ENCODE measurements at regions not wholly inside any gene's neighbourhood (a gene's known extent, or its start where the extent isn't known, plus 50 kb on each side); places are given as distances from the start of the nearest gene placed in this dataset.

- Histone ChIP-seq H3K27ac (ENCODE audit: insufficient read depth, low read length, poor library complexity, severe bottlenecking) (no peak overlapping the region), H3K4me1 (ENCODE audit: control insufficient read depth, insufficient read depth, low read length, poor library complexity, severe bottlenecking) (no peaks in the 10 kb centered on the region), H3K9me3 (ENCODE audit: control insufficient read depth in 2 of 2, low read length in 2 of 2) (no peaks in the 10 kb centered on the region), H3K4me3 (ENCODE audit: low read depth, low read length) (no peak overlapping the region), H3K27me3 (ENCODE audit: control insufficient read depth, insufficient read depth, low read length) (no peaks in the 10 kb centered on the region), H3K36me3 (ENCODE audit: control insufficient read depth, insufficient read depth, low read length) (no peaks in the 10 kb centered on the region)
- peaks cover 0 to 3% (median 0%) of the 10 kb centered on the region in 7 donors for H3K9me3 Mint-ChIP-seq
- H3K4me1 Mint-ChIP-seq: no peaks in the 10 kb centered on the region
- no peak for ATAC-seq (ENCODE audit: low read depth in 2 of 2)
- no peak overlapping the region for H3K4me3 Mint-ChIP-seq
- no peak overlapping the region for H3K27ac Mint-ChIP-seq
- H3K27me3 Mint-ChIP-seq: no peaks in the 10 kb centered on the region
- H3K36me3 Mint-ChIP-seq: no peaks in the 10 kb centered on the region
- no peak for DNase-seq
Observed at GRCh38 chr2:129482626-129483025, 496.8 kb upstream of the RAB6C start.

DNA sequence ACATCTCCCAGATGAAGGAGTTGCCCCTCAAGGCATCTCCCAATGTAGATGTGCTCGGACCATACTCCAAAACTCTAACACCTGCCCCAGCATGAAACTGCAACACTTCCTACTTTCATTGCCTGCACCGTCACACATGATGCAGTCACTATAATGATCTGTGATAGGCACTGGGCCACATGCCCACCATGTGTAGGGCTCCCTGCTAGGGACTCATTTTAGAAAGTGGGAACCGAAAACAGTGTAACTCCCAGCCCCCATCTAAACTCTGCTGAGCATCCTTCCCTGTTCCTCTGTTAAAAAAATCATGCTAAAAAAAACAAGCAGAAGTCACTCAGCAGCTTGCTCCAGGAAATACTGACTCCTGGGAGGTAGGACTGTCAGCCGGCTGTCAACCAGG lies 496.1 kb upstream of the RAB6C start:
- Histone ChIP-seq H3K4me1 (ENCODE audit: control insufficient read depth, insufficient read depth, low read length, poor library complexity, severe bottlenecking) (no peaks in the 10 kb centered on the region), H3K27me3 (ENCODE audit: control insufficient read depth, insufficient read depth, low read length) (no peaks in the 10 kb centered on the region), H3K36me3 (ENCODE audit: control insufficient read depth, insufficient read depth, low read length) (no peaks in the 10 kb centered on the region), H3K4me3 (ENCODE audit: low read depth, low read length) (no peak overlapping the region), H3K27ac (ENCODE audit: insufficient read depth, low read length, poor library complexity, severe bottlenecking) (no peak overlapping the region), H3K9me3 (ENCODE audit: control insufficient read depth in 2 of 2, low read length in 2 of 2) (no peaks in the 10 kb centered on the region)
- Mint-ChIP-seq H3K9me3 (peaks cover 0 to 3% (median 2%) of the 10 kb centered on the region in 7 donors), H3K36me3 (no peaks in the 10 kb centered on the region), H3K4me3 (no peak overlapping the region), H3K27me3 (no peaks in the 10 kb centered on the region), H3K27ac (no peak overlapping the region), H3K4me1 (no peaks in the 10 kb centered on the region)
- DNase-seq: no peak
- ATAC-seq (ENCODE audit: low read depth in 2 of 2): no peak

GRCh38 chr2:129484999-129485897 lies 494.2 kb upstream of the RAB6C start:
- no peak overlapping the region for H3K27ac ChIP-seq (ENCODE audit: insufficient read depth, low read length, poor library complexity, severe bottlenecking)
- Mint-ChIP-seq H3K27me3 (no peaks in the 10 kb centered on the region), H3K36me3 (no peaks in the 10 kb centered on the region), H3K4me3 (no peak overlapping the region), H3K27ac (no peak overlapping the region), H3K9me3 (peaks cover 0 to 5% (median 3%) of the 10 kb centered on the region in 7 donors), H3K4me1 (no peaks in the 10 kb centered on the region)
- H3K9me3 ChIP-seq (ENCODE audit: control insufficient read depth in 2 of 2, low read length in 2 of 2): no peaks in the 10 kb centered on the region
- H3K36me3 ChIP-seq (ENCODE audit: control insufficient read depth, insufficient read depth, low read length): no peaks in the 10 kb centered on the region
- DNase-seq (no peak), ATAC-seq (ENCODE audit: low read depth in 2 of 2) (no peak)
- no peak overlapping the region for H3K4me3 ChIP-seq (ENCODE audit: low read depth, low read length)
- H3K4me1 ChIP-seq (ENCODE audit: control insufficient read depth, insufficient read depth, low read length, poor library complexity, severe bottlenecking): no peaks in the 10 kb centered on the region
- H3K27me3 ChIP-seq (ENCODE audit: control insufficient read depth, insufficient read depth, low read length): no peaks in the 10 kb centered on the region

DNA sequence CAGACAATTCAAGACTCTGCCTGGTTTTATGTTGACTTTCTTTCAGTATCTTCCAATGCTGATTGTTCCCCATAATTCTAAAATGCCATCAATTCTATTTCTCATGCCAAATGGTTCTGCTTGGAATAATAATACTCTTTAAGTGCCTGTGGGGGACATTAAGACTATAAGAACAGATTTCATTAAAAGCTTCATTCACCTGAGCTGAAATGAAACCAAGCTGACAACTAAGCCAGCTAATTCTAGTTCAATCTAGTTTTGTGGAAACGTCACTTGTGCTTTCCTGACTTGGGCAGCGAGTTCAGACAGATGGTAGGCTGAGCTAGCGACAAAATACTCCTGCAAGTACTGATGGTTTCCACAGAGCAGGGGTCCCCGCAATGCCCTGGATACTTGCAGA lies 491.1 kb upstream of the RAB6C start:
- Mint-ChIP-seq H3K9me3 (peaks cover 0 to 8% (median 3%) of the 10 kb centered on the region in 7 donors), H3K4me1 (no peaks in the 10 kb centered on the region), H3K27me3 (no peaks in the 10 kb centered on the region), H3K27ac (no peak overlapping the region), H3K36me3 (no peaks in the 10 kb centered on the region), H3K4me3 (no peak overlapping the region)
- H3K4me3 ChIP-seq (ENCODE audit: low read depth, low read length): no peak overlapping the region
- H3K27me3 ChIP-seq (ENCODE audit: control insufficient read depth, insufficient read depth, low read length): no peaks in the 10 kb centered on the region
- no peaks in the 10 kb centered on the region for H3K9me3 ChIP-seq (ENCODE audit: control insufficient read depth in 2 of 2, low read length in 2 of 2)
- DNase-seq (no peak), ATAC-seq (ENCODE audit: low read depth in 2 of 2) (no peak)
- no peaks in the 10 kb centered on the region for H3K4me1 ChIP-seq (ENCODE audit: control insufficient read depth, insufficient read depth, low read length, poor library complexity, severe bottlenecking)
- H3K27ac ChIP-seq (ENCODE audit: insufficient read depth, low read length, poor library complexity, severe bottlenecking): no peak overlapping the region
- no peaks in the 10 kb centered on the region for H3K36me3 ChIP-seq (ENCODE audit: control insufficient read depth, insufficient read depth, low read length)

GRCh38 chr2:129490641-129491040 lies 488.8 kb upstream of the RAB6C start:
- H3K27me3 ChIP-seq (ENCODE audit: control insufficient read depth, insufficient read depth, low read length): no peaks in the 10 kb centered on the region
- no peaks in the 10 kb centered on the region for H3K9me3 ChIP-seq (ENCODE audit: control insufficient read depth in 2 of 2, low read length in 2 of 2)
- Mint-ChIP-seq H3K9me3 (peaks cover 0 to 8% (median 3%) of the 10 kb centered on the region in 7 donors), H3K27ac (no peak overlapping the region), H3K4me1 (no peaks in the 10 kb centered on the region), H3K4me3 (no peak overlapping the region), H3K27me3 (no peaks in the 10 kb centered on the region), H3K36me3 (no peaks in the 10 kb centered on the region)
- no peak overlapping the region for H3K4me3 ChIP-seq (ENCODE audit: low read depth, low read length)
- H3K36me3 ChIP-seq (ENCODE audit: control insufficient read depth, insufficient read depth, low read length): no peaks in the 10 kb centered on the region
- H3K4me1 ChIP-seq (ENCODE audit: control insufficient read depth, insufficient read depth, low read length, poor library complexity, severe bottlenecking): no peaks in the 10 kb centered on the region
- DNase-seq (no peak), ATAC-seq (ENCODE audit: low read depth in 2 of 2) (no peak)
- no peak overlapping the region for H3K27ac ChIP-seq (ENCODE audit: insufficient read depth, low read length, poor library complexity, severe bottlenecking)

GRCh38 chr2:129491308-129491707 lies 488.2 kb upstream of the RAB6C start:
- Mint-ChIP-seq H3K27ac (no peak overlapping the region), H3K9me3 (peaks cover 0 to 8% (median 3%) of the 10 kb centered on the region in 7 donors), H3K4me1 (no peaks in the 10 kb centered on the region), H3K27me3 (no peaks in the 10 kb centered on the region), H3K4me3 (no peak overlapping the region), H3K36me3 (no peaks in the 10 kb centered on the region)
- Histone ChIP-seq H3K36me3 (ENCODE audit: control insufficient read depth, insufficient read depth, low read length) (no peaks in the 10 kb centered on the region), H3K9me3 (ENCODE audit: control insufficient read depth in 2 of 2, low read length in 2 of 2) (no peaks in the 10 kb centered on the region), H3K4me1 (ENCODE audit: control insufficient read depth, insufficient read depth, low read length, poor library complexity, severe bottlenecking) (no peaks in the 10 kb centered on the region), H3K27me3 (ENCODE audit: control insufficient read depth, insufficient read depth, low read length) (no peaks in the 10 kb centered on the region), H3K27ac (ENCODE audit: insufficient read depth, low read length, poor library complexity, severe bottlenecking) (no peak overlapping the region), H3K4me3 (ENCODE audit: low read depth, low read length) (no peak overlapping the region)
- DNase-seq (no peak), ATAC-seq (ENCODE audit: low read depth in 2 of 2) (no peak)

DNA sequence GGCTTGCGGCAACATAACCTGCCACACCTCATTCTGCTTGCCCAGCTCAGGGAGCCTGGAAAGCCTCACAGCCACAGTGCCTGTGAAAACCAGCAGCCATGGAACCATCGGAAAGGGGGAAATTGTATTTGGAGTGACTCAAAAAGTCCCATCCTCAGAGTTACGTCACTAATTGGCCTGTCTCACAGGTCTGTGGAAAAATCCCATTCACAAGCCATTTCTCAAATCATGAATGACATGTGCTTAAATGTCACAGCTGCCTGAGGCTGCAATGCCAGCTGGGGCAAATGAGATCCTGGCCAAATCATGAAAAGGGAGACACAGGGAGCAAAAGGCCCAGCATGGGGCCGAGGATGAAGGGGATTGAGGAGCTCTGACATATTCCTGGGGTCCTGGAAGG lies 486.9 kb upstream of the RAB6C start:
- H3K36me3 ChIP-seq (ENCODE audit: control insufficient read depth, insufficient read depth, low read length): no peaks in the 10 kb centered on the region
- H3K27ac Mint-ChIP-seq: no peak overlapping the region
- peaks cover 0 to 8% (median 0%) of the 10 kb centered on the region in 7 donors for H3K9me3 Mint-ChIP-seq
- no peaks in the 10 kb centered on the region for H3K4me1 ChIP-seq (ENCODE audit: control insufficient read depth, insufficient read depth, low read length, poor library complexity, severe bottlenecking)
- no peak overlapping the region for H3K4me3 ChIP-seq (ENCODE audit: low read depth, low read length)
- DNase-seq (no peak), ATAC-seq (ENCODE audit: low read depth in 2 of 2) (no peak)
- H3K27ac ChIP-seq (ENCODE audit: insufficient read depth, low read length, poor library complexity, severe bottlenecking): no peak overlapping the region
- no peaks in the 10 kb centered on the region for H3K36me3 Mint-ChIP-seq
- H3K4me3 Mint-ChIP-seq: no peak overlapping the region
- no peaks in the 10 kb centered on the region for H3K27me3 ChIP-seq (ENCODE audit: control insufficient read depth, insufficient read depth, low read length)
- no peaks in the 10 kb centered on the region for H3K9me3 ChIP-seq (ENCODE audit: control insufficient read depth in 2 of 2, low read length in 2 of 2)
- no peaks in the 10 kb centered on the region for H3K4me1 Mint-ChIP-seq
- H3K27me3 Mint-ChIP-seq: no peaks in the 10 kb centered on the region

DNA sequence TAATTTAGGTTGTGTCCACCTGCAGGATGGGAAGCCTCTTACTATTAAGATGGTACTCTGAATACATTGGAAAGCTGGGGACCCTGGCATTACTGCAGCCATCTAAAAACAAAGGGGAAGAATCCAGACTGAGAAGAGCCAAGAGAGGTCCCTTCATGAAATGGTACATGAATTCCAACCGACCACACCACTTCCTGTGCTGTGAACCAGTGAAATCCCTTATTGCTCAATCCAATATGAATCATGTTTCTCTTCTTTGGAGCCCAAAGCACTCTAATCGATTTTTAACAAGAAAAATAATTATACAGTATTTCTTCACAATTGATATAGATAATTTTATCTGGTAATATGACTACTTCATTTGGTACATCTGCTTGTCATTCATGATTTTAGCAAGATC lies 479.7 kb upstream of the RAB6C start:
- Histone ChIP-seq H3K4me1 (ENCODE audit: control insufficient read depth, insufficient read depth, low read length, poor library complexity, severe bottlenecking) (no peaks in the 10 kb centered on the region), H3K9me3 (ENCODE audit: control insufficient read depth in 2 of 2, low read length in 2 of 2) (no peaks in the 10 kb centered on the region), H3K36me3 (ENCODE audit: control insufficient read depth, insufficient read depth, low read length) (no peaks in the 10 kb centered on the region), H3K27me3 (ENCODE audit: control insufficient read depth, insufficient read depth, low read length) (no peaks in the 10 kb centered on the region), H3K4me3 (ENCODE audit: low read depth, low read length) (no peak overlapping the region), H3K27ac (ENCODE audit: insufficient read depth, low read length, poor library complexity, severe bottlenecking) (no peak overlapping the region)
- no peak overlapping the region for H3K4me3 Mint-ChIP-seq
- H3K27ac Mint-ChIP-seq: no peak overlapping the region
- no peaks in the 10 kb centered on the region for H3K27me3 Mint-ChIP-seq
- no peak for DNase-seq
- H3K9me3 Mint-ChIP-seq: peaks cover 0 to 2% (median 0%) of the 10 kb centered on the region in 7 donors
- H3K4me1 Mint-ChIP-seq: no peaks in the 10 kb centered on the region
- no peak for ATAC-seq (ENCODE audit: low read depth in 2 of 2)
- no peaks in the 10 kb centered on the region for H3K36me3 Mint-ChIP-seq

All from CD4-positive, CD25-positive, alpha-beta regulatory T cell (primary cell).